ENCODE measurements at regions not wholly inside any gene's neighbourhood (a gene's known extent, or its start where the extent isn't known, plus 50 kb on each side); places are given as distances from the start of the nearest gene placed in this dataset.
A peak's percentile ranks its signal among the peaks of the same experiment; 100 is the strongest.
"Not testable (repeated sequence)": the region's sequence is repeated elsewhere in the genome, so short reads cannot be mapped to it uniquely, and the experiment has no call there.

DNA sequence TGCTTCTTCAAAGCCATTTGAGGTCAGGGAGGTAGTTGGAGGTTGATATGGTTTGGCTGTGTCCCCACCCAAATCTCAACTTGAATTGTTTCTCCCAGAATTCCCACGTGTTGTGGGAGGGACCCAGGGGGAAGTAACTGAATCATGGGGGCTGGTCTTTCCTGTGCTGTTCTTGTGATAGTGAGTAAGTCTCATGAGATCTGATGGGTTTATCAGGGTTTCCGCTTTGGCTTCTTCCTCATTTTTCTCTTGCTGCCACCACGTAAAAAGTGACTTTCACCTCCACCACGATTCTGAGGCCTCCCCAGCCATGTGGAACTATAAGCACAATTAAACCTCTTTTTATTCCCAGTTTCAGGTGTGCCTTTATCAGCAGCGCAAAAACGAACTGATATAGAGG lies 62.5 kb upstream of the NFE2L3 start:
- not testable (repeated sequence) for DNase-seq (ENCODE audit: low spot score)

GRCh38 chr7:26090927-26091519 lies 61.0 kb upstream of the NFE2L3 start:
- peak; percentile 50 for DNase-seq (ENCODE audit: low spot score)

- DNase-seq (ENCODE audit: low spot score), result no peak
Observed at GRCh38 chr7:26091933-26092332, 60.1 kb upstream of the NFE2L3 start.

GRCh38 chr7:26093023-26093422 lies 59.0 kb upstream of the NFE2L3 start:
- DNase-seq (ENCODE audit: low spot score), result no peak

DNA sequence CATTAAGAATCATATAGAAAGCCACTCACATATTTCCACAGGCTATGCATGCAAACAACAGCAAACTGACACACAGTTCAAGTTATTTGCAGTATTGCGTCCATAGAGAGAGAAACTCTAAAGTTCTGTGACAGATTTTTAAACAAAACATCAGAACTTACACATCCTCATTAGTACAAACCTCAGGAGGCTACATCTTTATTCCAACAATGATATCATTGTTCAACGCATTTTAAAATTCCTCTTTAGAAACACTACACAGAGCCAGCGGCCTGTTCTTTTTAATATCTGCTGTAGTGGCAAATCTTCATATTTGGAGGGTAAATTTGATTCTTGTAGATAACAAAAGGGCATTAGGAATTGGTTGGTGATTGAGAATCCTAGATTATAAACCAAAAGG lies 55.9 kb upstream of the NFE2L3 start:
- no peak for DNase-seq (ENCODE audit: low spot score)

DNA sequence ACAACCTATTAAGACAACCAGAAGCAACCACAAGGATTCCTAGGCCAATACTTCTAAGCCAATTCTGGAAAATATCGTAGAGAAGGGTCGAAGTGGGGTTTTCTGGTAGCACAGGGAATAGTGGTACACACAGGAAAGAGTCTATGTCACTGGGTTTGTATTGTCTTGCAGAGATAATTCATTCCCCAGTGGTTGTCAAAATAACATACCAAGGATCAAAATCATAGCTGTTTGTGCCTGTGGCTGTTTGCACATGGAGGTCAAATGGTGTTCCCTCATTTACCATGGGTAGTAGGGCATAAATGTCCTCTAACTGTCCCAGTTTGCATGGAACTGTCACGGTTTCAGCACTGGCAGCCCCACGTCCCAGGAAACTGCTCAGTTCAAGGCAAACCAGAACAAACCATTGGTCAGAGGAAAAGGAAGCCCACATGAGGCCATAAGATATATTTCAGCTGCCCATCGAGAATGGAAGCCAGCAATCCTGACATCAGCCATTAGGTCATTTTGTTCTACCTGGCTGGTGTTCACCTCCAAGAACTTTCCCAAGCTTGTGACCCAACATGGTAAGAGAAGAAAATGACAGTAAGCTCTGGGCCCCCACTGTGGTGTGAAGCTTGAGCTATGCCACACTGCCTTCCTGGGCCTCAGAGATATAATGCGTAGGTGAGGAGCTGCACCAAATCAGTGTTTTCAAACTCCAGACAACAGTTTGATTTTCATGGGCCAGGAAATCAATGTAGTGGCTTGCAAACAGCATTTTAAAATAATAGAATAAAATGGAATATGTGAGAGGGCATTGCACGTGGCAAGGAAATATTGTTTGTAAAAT lies 53.9 kb upstream of the NFE2L3 start:
- DNase-seq (ENCODE audit: low spot score), result no peak

DNA sequence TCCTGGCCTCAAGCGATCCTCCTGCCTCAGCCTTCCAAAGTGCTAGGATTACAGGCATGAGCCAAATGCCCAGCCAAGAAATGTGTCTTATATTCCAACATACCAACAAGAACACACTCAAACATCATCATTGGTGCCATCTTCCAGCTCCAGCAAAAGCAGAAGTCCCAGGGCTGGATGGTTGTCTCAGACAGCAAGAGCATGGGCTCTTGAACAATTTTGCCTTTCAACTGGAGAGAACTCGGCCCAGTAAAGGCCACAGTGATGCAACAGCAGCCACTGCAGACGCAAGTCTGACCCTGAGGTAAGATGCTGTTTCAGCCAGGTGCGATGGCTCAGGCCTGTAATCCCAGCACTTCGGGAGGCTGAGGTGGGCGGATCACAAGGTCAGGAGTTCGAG lies 52.8 kb upstream of the NFE2L3 start:
- DNase-seq (ENCODE audit: low spot score), result no peak

- DNase-seq (ENCODE audit: low spot score), result no peak
Observed at GRCh38 chr7:26100406-26101339, 51.3 kb upstream of the NFE2L3 start.

DNA sequence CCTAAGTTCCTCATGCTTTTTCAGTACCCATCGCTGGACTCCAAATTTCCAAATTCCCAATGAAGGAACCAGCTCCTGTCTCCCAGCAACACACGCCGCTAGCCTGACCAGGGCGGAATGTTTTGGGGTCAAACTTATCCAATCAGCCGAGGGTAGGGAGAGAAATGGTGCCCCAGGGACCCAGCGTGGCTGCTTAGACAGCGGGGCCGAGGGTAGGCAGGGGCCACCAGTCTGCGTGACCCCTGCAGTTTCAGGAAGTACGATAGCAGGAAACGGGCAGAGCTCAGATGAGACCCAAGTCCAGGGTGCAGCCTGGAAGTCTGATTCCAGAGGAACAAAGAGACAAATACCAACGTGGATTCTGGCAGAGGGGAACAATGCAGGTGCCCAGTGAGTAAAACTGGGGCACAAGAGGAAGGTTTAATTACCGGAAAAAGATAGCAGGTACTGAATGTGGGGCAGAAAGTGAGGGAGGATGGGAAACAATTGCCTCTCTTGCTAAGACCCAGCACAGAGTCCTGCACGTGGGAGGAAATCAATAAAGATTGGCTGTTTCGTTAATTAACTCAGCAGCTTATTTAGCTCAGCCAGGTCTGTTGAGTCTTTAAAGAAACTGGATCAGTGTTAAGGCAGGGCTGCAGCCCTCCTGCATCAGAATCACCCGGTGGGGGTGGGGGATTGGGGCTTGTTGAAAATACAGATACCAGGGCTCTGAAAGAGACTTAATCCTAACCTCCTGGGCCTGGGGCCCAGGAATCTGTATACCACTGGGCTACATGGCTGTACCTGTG lies 50.4 kb upstream of the NFE2L3 start:
- no peak for DNase-seq (ENCODE audit: low spot score)

- DNase-seq (ENCODE audit: low spot score), result no peak
Observed at GRCh38 chr7:26102176-26102575, 49.8 kb upstream of the NFE2L3 start.
